Liver (tissue), 8 donors: ENCODE measurements at regions not wholly inside any gene's neighbourhood (a gene's known extent, or its start where the extent isn't known, plus 50 kb on each side); places are given as distances from the start of the nearest gene placed in this dataset.

Experiments used
- DNase-seq: peaks from one replicate; pipeline ENCODE4 v3.0.0-alpha.2; 2017; ENCODE audit warnings: low spot score
- H3K27ac ChIP-seq, 2 donors: one replicate each; pipeline ENCODE4 v1.7.0; 2013; ENCODE audit warnings: inconsistent platforms in 2 of 2, low read length in 2 of 2, control low read depth in 1 of 2, low read depth in 1 of 2, mild to moderate bottlenecking in 1 of 2
- H3K27me3 ChIP-seq, 4 donors: one replicate each; pipeline versions ENCODE4 v1.6.1 to v1.7.0; 2013; ENCODE audit warnings: low read length in 3 of 4, inconsistent platforms in 1 of 4, mild to moderate bottlenecking in 1 of 4, moderate library complexity in 1 of 4; ENCODE audit not compliant: control insufficient read depth in 4 of 4, insufficient read depth in 4 of 4
- H3K36me3 ChIP-seq, 4 donors: one replicate each; pipeline versions ENCODE4 v1.6.1 to v1.7.0; 2013; ENCODE audit warnings: low read length in 3 of 4, mild to moderate bottlenecking in 3 of 4, low read depth in 1 of 4, moderate library complexity in 1 of 4; ENCODE audit not compliant: control insufficient read depth in 4 of 4, insufficient read depth in 3 of 4
- H3K4me1 ChIP-seq, 4 donors: one replicate each; pipeline versions ENCODE4 v1.6.1 to v1.7.0; 2013; ENCODE audit warnings: low read length in 3 of 4, mild to moderate bottlenecking in 3 of 4, moderate library complexity in 1 of 4; ENCODE audit not compliant: control insufficient read depth in 4 of 4, insufficient read depth in 4 of 4
- H3K4me3 ChIP-seq, 3 donors: one replicate each; pipeline versions ENCODE4 v1.6.1 to v1.7.0; 2013; ENCODE audit warnings: low read length in 3 of 3, control low read depth in 1 of 3, low read depth in 1 of 3, mild to moderate bottlenecking in 1 of 3
- H3K9ac ChIP-seq, 2 donors: one replicate each; pipeline ENCODE4 v1.7.0; 2013; ENCODE audit warnings: low read length in 2 of 2, mild to moderate bottlenecking in 2 of 2, moderate library complexity in 2 of 2, control low read depth in 1 of 2, low read depth in 1 of 2
- H3K9me3 ChIP-seq, 4 donors: one replicate each; pipeline versions ENCODE4 v1.6.1 to v1.7.0; 2013; ENCODE audit warnings: low read length in 3 of 4; ENCODE audit not compliant: control insufficient read depth in 4 of 4
- CTCF ChIP-seq: fragments of 150-350 bp; IDR thresholded peaks from 2 replicates; pipeline ENCODE4 v1.5.1; 2017; ENCODE audit warnings: improper control_type of control experiment, low read depth, low read length; ENCODE audit not compliant: missing input control
- EGR1 ChIP-seq, 2 donors: IDR thresholded peaks; 2 replicates each; pipeline ENCODE4 v1.6.1; 2016 to 2018; ENCODE audit warnings: antibody characterized with exemption in 2 of 2, low read depth in 2 of 2
- FOXA1 ChIP-seq: IDR thresholded peaks from 2 replicates; pipeline ENCODE4 v1.6.1; 2016; ENCODE audit warnings: antibody characterized with exemption
- FOXA2 ChIP-seq: IDR thresholded peaks from 2 replicates; pipeline ENCODE4 v1.6.1; 2016; ENCODE audit warnings: antibody characterized with exemption
- GABPA ChIP-seq, 2 donors: IDR thresholded peaks in 1 of 2; conservative IDR thresholded peaks in 1 of 2; 2 replicates each; pipeline ENCODE4 v1.6.1; 2016; ENCODE audit warnings: antibody characterized with exemption in 2 of 2, mild to moderate bottlenecking in 1 of 2, moderate library complexity in 1 of 2
- HNF4A ChIP-seq, 2 donors: conservative IDR thresholded peaks; 2 replicates each; pipeline ENCODE4 v1.6.1; 2016; ENCODE audit warnings: antibody characterized with exemption in 2 of 2, mild to moderate bottlenecking in 2 of 2
- HNF4G ChIP-seq: IDR thresholded peaks from 2 replicates; pipeline ENCODE4 v1.6.1; 2016; ENCODE audit warnings: antibody characterized with exemption
- JUND ChIP-seq, 2 donors: IDR thresholded peaks; 2 replicates each; pipeline ENCODE4 v1.6.1; 2016; ENCODE audit warnings: antibody characterized with exemption in 2 of 2
- NR2F2 ChIP-seq: IDR thresholded peaks from 2 replicates; pipeline ENCODE4 v1.6.1; 2016; ENCODE audit warnings: antibody characterized with exemption
- RAD21 ChIP-seq, 2 donors: IDR thresholded peaks; 2 replicates each; pipeline ENCODE4 v1.6.1; 2016; ENCODE audit warnings: antibody characterized with exemption in 2 of 2, mild to moderate bottlenecking in 2 of 2
- REST ChIP-seq: IDR thresholded peaks from 2 replicates; pipeline ENCODE4 v1.6.1; 2016; ENCODE audit warnings: antibody characterized with exemption, mild to moderate bottlenecking
- RXRA ChIP-seq, 2 donors: IDR thresholded peaks; 2 replicates each; pipeline ENCODE4 v1.6.1; 2017 to 2018; ENCODE audit warnings: antibody characterized with exemption in 2 of 2, mild to moderate bottlenecking in 1 of 2
- SP1 ChIP-seq: IDR thresholded peaks from 2 replicates; pipeline ENCODE4 v1.6.1; 2018; ENCODE audit warnings: antibody characterized with exemption, mild to moderate bottlenecking
- TAF1 ChIP-seq: conservative IDR thresholded peaks from 2 replicates; pipeline ENCODE4 v1.6.1; 2016; ENCODE audit warnings: antibody characterized with exemption, mild to moderate bottlenecking
- YY1 ChIP-seq: IDR thresholded peaks from 2 replicates; pipeline ENCODE4 v1.6.1; 2016; ENCODE audit warnings: antibody characterized with exemption, mild to moderate bottlenecking
- WGBS: extraction: QIAGEN DNeasy Blood & Tissue Kit; methylation state at CpG from one replicate; pipeline ENCODE4 v1.1.7; 2013; 5-methylcytosine and 5-hydroxymethylcytosine counted together
- TF ChIP-seq, protein P1 (sequence below): IDR thresholded peaks from 2 replicates; pipeline ENCODE4 v1.6.1; 2016; ENCODE audit warnings: antibody characterized with exemption
- TF ChIP-seq, protein P2 (sequence below): IDR thresholded peaks from 2 replicates; pipeline ENCODE4 v1.6.1; 2016; ENCODE audit warnings: antibody characterized with exemption
- TF ChIP-seq, protein P3 (sequence below): IDR thresholded peaks from 2 replicates; pipeline ENCODE4 v1.6.1; 2016; ENCODE audit warnings: antibody characterized with exemption
- donor health status: healthy.
- donor health status: healthy.
- donor health status: healthy.
- donor health status: healthy.
- donor health status: healthy.

DNA sequence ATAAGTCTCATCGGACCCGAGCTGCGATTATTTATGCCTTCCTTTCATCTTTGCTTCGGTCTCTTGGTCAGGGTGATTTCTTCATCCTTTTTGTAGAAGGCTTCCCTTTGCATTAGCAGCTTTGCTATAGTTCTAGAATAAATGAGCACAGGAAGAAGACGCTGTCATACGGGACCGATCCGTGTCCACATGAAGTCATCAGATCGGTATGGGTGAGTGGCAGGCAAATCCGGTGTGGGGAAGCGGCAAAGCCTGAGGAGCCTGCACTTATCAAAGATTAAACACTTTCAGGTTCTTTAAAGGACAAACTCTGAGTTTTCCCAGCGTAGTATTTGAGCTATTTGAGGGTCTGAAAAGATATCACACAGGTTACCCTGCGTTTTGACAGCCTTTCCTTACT is 119.3 kb downstream of the IRS2 start:
- no peaks in the 10 kb centered on the region for H3K27me3 ChIP-seq
- H3K4me3 ChIP-seq = no peak overlapping the region
- H3K27ac ChIP-seq = no peak overlapping the region
- no peak overlapping the region for H3K9ac ChIP-seq
- no peaks in the 10 kb centered on the region for H3K4me1 ChIP-seq
- TF ChIP-seq JUND (IDR thresholded peaks at IDR 0.05) (no peak), YY1 (no peak)
- H3K9me3 ChIP-seq = no peaks in the 10 kb centered on the region
- 75% methylated on average over 13 of the region's 13 CpGs for WGBS
- H3K36me3 ChIP-seq = no peaks in the 10 kb centered on the region
- DNase-seq = no peak

DNA sequence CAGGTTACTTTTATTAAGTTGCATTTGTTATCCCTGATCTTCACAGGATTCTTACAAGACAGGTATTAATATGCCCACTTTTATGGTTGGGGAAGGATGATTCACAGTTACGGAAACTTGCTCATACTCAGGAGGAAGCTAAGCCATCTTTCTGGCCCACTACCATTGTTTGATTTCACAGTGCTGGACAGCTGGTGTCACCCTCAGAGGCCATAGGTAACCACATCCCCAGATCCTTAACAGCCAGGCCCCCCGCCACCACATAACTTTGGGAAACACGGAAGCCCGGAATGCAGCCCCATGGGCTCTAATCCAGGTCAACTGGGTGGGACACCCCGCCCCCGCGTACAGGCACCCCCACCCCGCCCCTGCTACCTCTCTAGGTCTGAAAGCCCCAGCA is 119.7 kb downstream of the IRS2 start:
- 76% methylated on average over 8 of the region's 8 CpGs for WGBS

More for the DNA sequence above, 119.7 kb downstream of the IRS2 start:
- no peak for DNase-seq
- TF ChIP-seq FOXA2 = no peak
- no peak for TF ChIP-seq FOXA1
- no peak for TF ChIP-seq JUND (IDR thresholded peaks at IDR 0.05)
- TF ChIP-seq EGR1 (IDR thresholded peaks at IDR 0.05; ENCODE audit: low read depth in 2 of 2) = no peak
- no peak for TF ChIP-seq REST
- no peak for TF ChIP-seq TAF1
- no peak for TF ChIP-seq HNF4G
- no peak for TF ChIP-seq CTCF
- TF ChIP-seq, protein P1, sequence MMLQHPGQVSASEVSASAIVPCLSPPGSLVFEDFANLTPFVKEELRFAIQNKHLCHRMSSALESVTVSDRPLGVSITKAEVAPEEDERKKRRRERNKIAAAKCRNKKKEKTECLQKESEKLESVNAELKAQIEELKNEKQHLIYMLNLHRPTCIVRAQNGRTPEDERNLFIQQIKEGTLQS = no peak
- no peak for TF ChIP-seq NR2F2
- no peak for TF ChIP-seq GABPA (IDR thresholded peaks at IDR 0.05 in 1 of 2, conservative IDR thresholded peaks at IDR 0.05 in 1 of 2)
- TF ChIP-seq, protein P2, sequence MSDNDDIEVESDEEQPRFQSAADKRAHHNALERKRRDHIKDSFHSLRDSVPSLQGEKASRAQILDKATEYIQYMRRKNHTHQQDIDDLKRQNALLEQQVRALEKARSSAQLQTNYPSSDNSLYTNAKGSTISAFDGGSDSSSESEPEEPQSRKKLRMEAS = no peak
- TF ChIP-seq HNF4A (conservative IDR thresholded peaks at IDR 0.05) = no peak
- TF ChIP-seq, protein P3, sequence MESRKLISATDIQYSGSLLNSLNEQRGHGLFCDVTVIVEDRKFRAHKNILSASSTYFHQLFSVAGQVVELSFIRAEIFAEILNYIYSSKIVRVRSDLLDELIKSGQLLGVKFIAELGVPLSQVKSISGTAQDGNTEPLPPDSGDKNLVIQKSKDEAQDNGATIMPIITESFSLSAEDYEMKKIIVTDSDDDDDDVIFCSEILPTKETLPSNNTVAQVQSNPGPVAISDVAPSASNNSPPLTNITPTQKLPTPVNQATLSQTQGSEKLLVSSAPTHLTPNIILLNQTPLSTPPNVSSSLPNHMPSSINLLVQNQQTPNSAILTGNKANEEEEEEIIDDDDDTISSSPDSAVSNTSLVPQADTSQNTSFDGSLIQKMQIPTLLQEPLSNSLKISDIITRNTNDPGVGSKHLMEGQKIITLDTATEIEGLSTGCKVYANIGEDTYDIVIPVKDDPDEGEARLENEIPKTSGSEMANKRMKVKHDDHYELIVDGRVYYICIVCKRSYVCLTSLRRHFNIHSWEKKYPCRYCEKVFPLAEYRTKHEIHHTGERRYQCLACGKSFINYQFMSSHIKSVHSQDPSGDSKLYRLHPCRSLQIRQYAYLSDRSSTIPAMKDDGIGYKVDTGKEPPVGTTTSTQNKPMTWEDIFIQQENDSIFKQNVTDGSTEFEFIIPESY = no peak
- no peak for TF ChIP-seq YY1
- TF ChIP-seq RXRA (IDR thresholded peaks at IDR 0.05) = no peak
- TF ChIP-seq SP1 = no peak
- no peak for TF ChIP-seq RAD21 (IDR thresholded peaks at IDR 0.05)
- no peak overlapping the region for H3K9ac ChIP-seq
- no peaks in the 10 kb centered on the region for H3K27me3 ChIP-seq
- H3K4me1 ChIP-seq = no peaks in the 10 kb centered on the region
- H3K27ac ChIP-seq = no peak overlapping the region
- H3K36me3 ChIP-seq = no peaks in the 10 kb centered on the region
- H3K9me3 ChIP-seq = no peaks in the 10 kb centered on the region
- no peak overlapping the region for H3K4me3 ChIP-seq
